ENCODE measurements at regions not wholly inside any gene's neighbourhood (a gene's known extent, or its start where the extent isn't known, plus 50 kb on each side); places are given as distances from the start of the nearest gene placed in this dataset.

- Histone ChIP-seq H3K4me1 (ENCODE audit: control insufficient read depth in 1 of 2, insufficient read depth in 2 of 2, low read length in 2 of 2) (no peaks in the 10 kb centered on the region), H3K9ac (ENCODE audit: low read length) (no peak overlapping the region), H3K36me3 (ENCODE audit: control insufficient read depth in 1 of 2, insufficient read depth in 2 of 2, low read length in 2 of 2) (no peaks in the 10 kb centered on the region), H3K79me2 (ENCODE audit: insufficient read depth, low read length) (no peaks in the 10 kb centered on the region), H3K9me2 (ENCODE audit: insufficient read depth) (no peaks in the 10 kb centered on the region), H2AFZ (ENCODE audit: low read depth, low read length, poor library complexity, severe bottlenecking) (no peak overlapping the region), H3K27me3 (ENCODE audit: insufficient read depth, low read length) (no peaks in the 10 kb centered on the region), H4K20me1 (ENCODE audit: insufficient read depth) (no peaks in the 10 kb centered on the region), H3K27ac (ENCODE audit: low read depth, low read length) (no peak overlapping the region), H3K4me3 (replicated peaks in 1 of 2; ENCODE audit: low read depth in 1 of 2, low read length in 2 of 2) (no peak overlapping the region), H3K4me2 (ENCODE audit: low read length) (no peak overlapping the region), H3K9me3 (ENCODE audit: control insufficient read depth in 1 of 2, insufficient read depth in 1 of 2, low read depth in 1 of 2, low read length in 2 of 2) (no peaks in the 10 kb centered on the region)
- BruUV-seq (replicated peaks), result no TSS peak
- intact Hi-C loops (cut with micrococcal nuclease), result no loop called here
- no peak for ATAC-seq
- CTCF ChIA-PET, result no interaction called here
- no peak for DNase-seq (ENCODE audit: low read depth, low spot score)
- no peak for TF ChIP-seq SRF (IDR thresholded peaks at IDR 0.05; ENCODE audit: low read depth)
- TF ChIP-seq ELF1 (IDR thresholded peaks at IDR 0.05; ENCODE audit: borderline replicate concordance, low read depth), result no peak
- TF ChIP-seq ZNF274 (IDR thresholded peaks at IDR 0.05; ENCODE audit: low read depth, low read length), result no peak
- TF ChIP-seq REST (IDR thresholded peaks at IDR 0.05; ENCODE audit: low read depth), result no peak
- TF ChIP-seq TCF7L2 (IDR thresholded peaks at IDR 0.05; ENCODE audit: borderline replicate concordance, extremely low read depth, insufficient read depth, insufficient read length), result no peak
- TF ChIP-seq SP1 (IDR thresholded peaks at IDR 0.05; ENCODE audit: low read depth), result no peak
- TF ChIP-seq YY1 (IDR thresholded peaks at IDR 0.05; ENCODE audit: extremely low read depth, insufficient replicate concordance, low read depth, low read length), result no peak
- no peak for TF ChIP-seq EZH2 (IDR thresholded peaks at IDR 0.05)
- no peak for TF ChIP-seq SIN3A (IDR thresholded peaks at IDR 0.05; ENCODE audit: low read depth)
- TF ChIP-seq, protein P1, sequence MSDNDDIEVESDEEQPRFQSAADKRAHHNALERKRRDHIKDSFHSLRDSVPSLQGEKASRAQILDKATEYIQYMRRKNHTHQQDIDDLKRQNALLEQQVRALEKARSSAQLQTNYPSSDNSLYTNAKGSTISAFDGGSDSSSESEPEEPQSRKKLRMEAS (IDR thresholded peaks at IDR 0.05), result no peak
- no peak for TF ChIP-seq FOSL1 (IDR thresholded peaks at IDR 0.05; ENCODE audit: low read depth)
- POLR2A ChIA-PET, result no interaction called here
- RAD21 ChIA-PET (ENCODE audit: low non-redundant PET in 1 of 2, low total read pairs in 2 of 2, uncharacterized antibody in 2 of 2, unreplicated experiment in 2 of 2), result no interaction called here
Observed at GRCh38 chr1:91151702-91152101, 129.9 kb upstream of the ZNF644 start.
